ENCODE measurements at regions not wholly inside any gene's neighbourhood (a gene's known extent, or its start where the extent isn't known, plus 50 kb on each side); places are given as distances from the start of the nearest gene placed in this dataset.
A peak's percentile ranks its signal among the peaks of the same experiment; 100 is the strongest.

GRCh38 chr2:180699657-180700361, 280.6 kb upstream of the UBE2E3 start:
- Histone ChIP-seq H3K4me1 (ENCODE audit: control insufficient read depth, insufficient read depth, low read length) (no peaks in the 10 kb centered on the region), H3K27ac (ENCODE audit: low read length) (no peak overlapping the region), H3K36me3 (ENCODE audit: control insufficient read depth, insufficient read depth, low read length) (no peaks in the 10 kb centered on the region), H3K27me3 (ENCODE audit: control insufficient read depth, insufficient read depth, low read length) (no peaks in the 10 kb centered on the region), H3K9me3 (ENCODE audit: control insufficient read depth, insufficient read depth, low read depth, low read length) (no peaks in the 10 kb centered on the region), H3K4me3 (ENCODE audit: low read depth in 2 of 2, low read length in 2 of 2) (no peak overlapping the region)
- in situ Hi-C loops (cut with HindIII; ENCODE audit: low pct_unique_long_range_greater_than_20kb, low sequenced_read_pairs) = no loop called here
- intact Hi-C loops (cut with micrococcal nuclease; ENCODE audit: unreplicated experiment) = no loop called here
- ChIA-PET CTCF (no interaction called here), POLR2A (no interaction called here)
- BruUV-seq (replicated peaks) = no TSS peak
- TF ChIP-seq SIN3A (IDR thresholded peaks at IDR 0.05; ENCODE audit: borderline replicate concordance, insufficient read depth, low read depth, low read length) (no peak), CTCF (IDR thresholded peaks at IDR 0.05) (no peak), REST (IDR thresholded peaks at IDR 0.05; ENCODE audit: insufficient read depth in 1 of 2, low read depth in 2 of 2, low read length in 1 of 2) (no peak), TCF7L2 (IDR thresholded peaks at IDR 0.05; ENCODE audit: low read depth, low read length) (no peak), POLR2AphosphoS5 (IDR thresholded peaks at IDR 0.05; ENCODE audit: low read depth, low read length) (no peak)
- DNase-seq (ENCODE audit: low read depth, low spot score) = no peak
- ATAC-seq = peak; percentile 65; the same call in 1 of the 2 replicates

GRCh38 chr2:180698668-180699067, 281.7 kb upstream of the UBE2E3 start:
- ATAC-seq = no peak
- DNase-seq (ENCODE audit: low read depth, low spot score) = no peak
- TF ChIP-seq POLR2AphosphoS5 (IDR thresholded peaks at IDR 0.05; ENCODE audit: low read depth, low read length) = no peak
- H3K36me3 ChIP-seq (ENCODE audit: control insufficient read depth, insufficient read depth, low read length) = no peaks in the 10 kb centered on the region
- ChIA-PET CTCF (no interaction called here), POLR2A (no interaction called here)
- H3K9me3 ChIP-seq (ENCODE audit: control insufficient read depth, insufficient read depth, low read depth, low read length) = no peaks in the 10 kb centered on the region
- no peak overlapping the region for H3K4me3 ChIP-seq (ENCODE audit: low read depth in 2 of 2, low read length in 2 of 2)
- H3K4me1 ChIP-seq (ENCODE audit: control insufficient read depth, insufficient read depth, low read length) = no peaks in the 10 kb centered on the region
- no TSS peak for BruUV-seq (replicated peaks)
- intact Hi-C loops (cut with micrococcal nuclease; ENCODE audit: unreplicated experiment) = no loop called here
- in situ Hi-C loops (cut with HindIII; ENCODE audit: low pct_unique_long_range_greater_than_20kb, low sequenced_read_pairs) = no loop called here
- H3K27me3 ChIP-seq (ENCODE audit: control insufficient read depth, insufficient read depth, low read length) = no peaks in the 10 kb centered on the region
- H3K27ac ChIP-seq (ENCODE audit: low read length) = no peak overlapping the region

GRCh38 chr2:180695586-180696401, 284.6 kb upstream of the UBE2E3 start:
- POLR2A ChIA-PET = no interaction called here
- no peak for TF ChIP-seq CTCF (IDR thresholded peaks at IDR 0.05)
- TF ChIP-seq REST (IDR thresholded peaks at IDR 0.05; ENCODE audit: insufficient read depth in 1 of 2, low read depth in 2 of 2, low read length in 1 of 2) = no peak
- no peak for TF ChIP-seq SIN3A (IDR thresholded peaks at IDR 0.05; ENCODE audit: borderline replicate concordance, insufficient read depth, low read depth, low read length)
- TF ChIP-seq POLR2AphosphoS5 (IDR thresholded peaks at IDR 0.05; ENCODE audit: low read depth, low read length) = no peak
- no peak for TF ChIP-seq TCF7L2 (IDR thresholded peaks at IDR 0.05; ENCODE audit: low read depth, low read length)
- intact Hi-C loops (cut with micrococcal nuclease; ENCODE audit: unreplicated experiment) = no loop called here

More at GRCh38 chr2:180695586-180696401, 284.6 kb upstream of the UBE2E3 start:
- CTCF ChIA-PET = no interaction called here
- no peaks in the 10 kb centered on the region for H3K9me3 ChIP-seq (ENCODE audit: control insufficient read depth, insufficient read depth, low read depth, low read length)
- no peak for DNase-seq (ENCODE audit: low read depth, low spot score)
- H3K36me3 ChIP-seq (ENCODE audit: control insufficient read depth, insufficient read depth, low read length) = no peaks in the 10 kb centered on the region
- H3K27me3 ChIP-seq (ENCODE audit: control insufficient read depth, insufficient read depth, low read length) = no peaks in the 10 kb centered on the region
- BruUV-seq (replicated peaks) = no TSS peak
- in situ Hi-C loops (cut with HindIII; ENCODE audit: low pct_unique_long_range_greater_than_20kb, low sequenced_read_pairs) = no loop called here
- H3K4me3 ChIP-seq (ENCODE audit: low read depth in 2 of 2, low read length in 2 of 2) = no peak overlapping the region
- H3K27ac ChIP-seq (ENCODE audit: low read length) = no peak overlapping the region
- no peaks in the 10 kb centered on the region for H3K4me1 ChIP-seq (ENCODE audit: control insufficient read depth, insufficient read depth, low read length)
- ATAC-seq = no peak
